HG03280 (cell line): ENCODE measurements at regions not wholly inside any gene's neighbourhood (a gene's known extent, or its start where the extent isn't known, plus 50 kb on each side); places are given as distances from the start of the nearest gene placed in this dataset.

Experiments used
- ATAC-seq: cut with Tn5 transposase; IDR thresholded peaks from one replicate; pipeline ENCODE4 v1.9.1; 2021; ENCODE audit warnings: mild to moderate bottlenecking, moderate library complexity; ENCODE audit not compliant: unreplicated experiment

GRCh38 chr13:99862244-99862643, 109.3 kb downstream of the ZIC5 start:
- no peak for ATAC-seq

DNA sequence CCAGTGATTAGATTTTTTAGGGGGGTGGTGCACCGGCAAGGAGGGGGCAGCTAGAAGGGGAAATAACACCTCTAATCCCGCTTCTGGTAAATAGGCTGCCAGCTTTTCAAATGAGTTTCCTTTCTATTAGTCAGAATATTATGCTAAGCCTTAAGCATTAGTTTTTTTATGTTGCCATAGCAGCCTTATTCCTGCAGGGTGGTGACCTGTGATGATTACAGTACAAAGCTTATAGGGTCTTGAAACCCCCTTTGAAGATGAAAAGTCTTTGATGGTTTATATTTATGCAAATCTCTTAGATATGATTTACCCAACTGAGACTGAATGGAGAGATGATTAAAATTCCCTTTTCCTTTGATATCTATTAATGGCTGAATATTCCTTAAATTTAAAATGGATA, 109.8 kb downstream of the ZIC5 start:
- no peak for ATAC-seq

GRCh38 chr13:99860745-99861144, 110.8 kb downstream of the ZIC5 start:
- no peak for ATAC-seq

DNA sequence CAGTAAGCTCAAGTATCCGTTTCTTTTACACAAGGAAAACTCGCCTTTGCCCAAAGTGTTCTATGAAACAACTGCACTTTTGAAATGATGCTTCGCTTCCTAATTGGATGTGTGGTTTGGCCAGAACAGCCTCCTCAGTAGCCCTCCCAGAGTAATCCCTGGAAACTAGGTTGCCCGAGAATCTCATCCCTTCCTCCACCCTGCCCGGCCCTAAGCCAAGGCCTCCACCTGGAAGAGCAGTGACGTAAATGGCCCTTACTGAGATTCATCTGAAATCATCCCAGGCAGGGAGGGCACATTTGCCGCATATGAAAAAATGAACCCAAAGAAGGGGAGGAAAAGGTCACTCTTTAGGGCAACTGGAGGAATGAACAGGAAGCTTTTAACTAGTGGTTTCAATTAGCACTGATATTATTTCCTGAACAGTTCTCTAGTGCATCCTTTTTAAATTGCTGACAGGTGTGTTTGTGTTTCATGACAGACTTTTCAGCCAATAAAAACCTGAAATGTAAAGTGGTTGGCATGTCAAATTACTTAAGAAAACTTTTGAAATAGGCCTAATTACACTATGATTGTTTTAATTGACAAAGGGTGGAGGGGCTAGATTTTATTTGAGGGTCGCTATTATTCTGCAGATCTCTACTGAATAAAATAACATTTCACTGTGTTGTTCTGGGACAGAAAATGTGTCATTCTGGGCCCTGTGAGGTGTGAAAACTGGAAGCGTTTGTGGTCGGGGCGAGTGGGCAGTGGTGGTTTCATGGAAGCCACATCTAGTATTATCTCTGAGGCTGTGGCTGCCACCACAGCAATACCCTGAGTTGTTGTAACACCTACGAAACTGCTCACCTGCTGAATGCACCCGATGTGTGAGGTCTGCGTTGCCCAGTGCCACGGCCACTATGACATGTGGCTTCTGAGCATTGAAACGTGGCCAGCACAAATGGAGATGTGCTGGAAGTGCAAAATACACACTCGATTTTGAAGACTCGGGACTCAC, 112.1 kb downstream of the ZIC5 start:
- ATAC-seq = peak; percentile 76

DNA sequence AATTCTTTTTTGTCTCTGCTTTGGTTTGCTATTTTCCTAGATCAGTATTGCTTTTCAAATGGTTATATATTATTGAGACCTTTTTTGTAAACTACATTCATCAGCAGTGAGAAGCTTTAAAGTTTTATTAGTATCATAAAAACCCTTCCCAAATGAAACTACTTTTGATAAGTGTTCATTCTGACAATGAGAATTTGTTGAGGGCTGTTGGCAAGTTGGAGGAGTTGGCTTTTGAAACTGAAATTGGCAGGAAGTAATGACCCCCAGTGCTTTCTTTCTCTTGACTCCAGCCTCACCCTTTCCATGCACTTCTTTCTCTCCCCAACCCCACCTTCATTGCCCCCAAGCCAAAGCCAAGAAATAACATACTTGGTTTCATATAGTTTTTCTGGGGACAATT, 113.8 kb downstream of the ZIC5 start:
- ATAC-seq = no peak

DNA sequence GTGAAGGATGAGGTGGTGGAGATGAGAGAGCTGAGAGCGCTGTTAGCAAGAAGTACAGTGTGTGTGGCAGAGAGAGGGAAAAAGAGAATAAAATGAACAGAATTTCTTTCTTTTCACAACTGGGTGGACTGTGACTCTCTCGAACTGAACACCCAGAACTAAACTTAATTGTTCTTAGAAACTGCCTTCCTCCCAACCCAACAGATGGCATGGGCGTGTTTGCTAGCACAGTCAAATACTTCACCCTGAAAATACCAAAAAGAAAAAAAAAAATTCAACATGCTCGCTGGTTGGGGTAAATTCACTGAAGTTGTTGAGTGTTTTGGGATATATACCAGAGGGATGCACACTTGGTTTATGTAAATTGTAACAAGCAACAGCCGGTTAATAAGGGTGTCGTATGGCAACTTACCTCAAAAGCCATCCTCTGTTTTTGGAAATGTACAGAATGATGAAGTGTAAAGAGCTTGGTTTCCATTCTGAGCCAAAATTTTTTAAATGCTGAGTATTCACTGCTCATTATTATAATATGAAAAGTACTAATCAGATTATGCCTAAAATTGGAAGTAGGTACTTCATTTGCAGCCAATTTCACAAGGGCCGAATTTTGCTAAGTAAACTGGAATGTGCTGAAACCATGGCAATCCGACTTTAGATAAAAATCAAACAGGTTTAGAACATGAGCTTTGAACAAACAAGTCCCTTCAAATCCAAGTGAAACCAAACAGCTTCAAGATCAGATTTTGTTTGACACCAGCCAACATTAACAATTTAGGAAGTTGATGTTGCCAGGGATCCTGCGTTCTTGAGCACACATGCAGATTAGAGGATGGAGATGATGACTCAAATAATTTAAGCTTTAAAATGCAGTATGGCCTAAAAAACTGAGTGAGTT, 115.8 kb downstream of the ZIC5 start:
- no peak for ATAC-seq

DNA sequence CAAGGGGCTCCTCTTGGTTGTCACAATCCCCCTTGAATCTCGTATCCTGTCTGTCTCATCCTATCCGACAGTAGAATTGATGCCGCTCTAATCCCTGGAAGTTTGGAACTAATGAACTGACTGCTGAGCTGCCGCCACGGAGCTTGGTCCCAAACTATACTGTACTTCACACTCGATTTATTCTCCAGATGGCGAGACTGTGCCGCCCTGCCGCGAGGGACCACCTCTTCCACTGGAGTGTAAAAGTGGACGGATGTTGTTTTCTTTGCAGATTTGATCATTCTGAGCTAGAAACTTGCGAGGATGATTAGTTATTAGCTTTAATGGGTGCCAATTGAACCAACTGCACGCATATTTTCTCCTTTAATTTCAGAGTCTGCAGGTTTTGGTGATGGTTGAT, 117.2 kb downstream of the ZIC5 start:
- ATAC-seq = no peak

- no peak for ATAC-seq
Measured at GRCh38 chr13:99847318-99847750, 124.2 kb downstream of the ZIC5 start.

DNA sequence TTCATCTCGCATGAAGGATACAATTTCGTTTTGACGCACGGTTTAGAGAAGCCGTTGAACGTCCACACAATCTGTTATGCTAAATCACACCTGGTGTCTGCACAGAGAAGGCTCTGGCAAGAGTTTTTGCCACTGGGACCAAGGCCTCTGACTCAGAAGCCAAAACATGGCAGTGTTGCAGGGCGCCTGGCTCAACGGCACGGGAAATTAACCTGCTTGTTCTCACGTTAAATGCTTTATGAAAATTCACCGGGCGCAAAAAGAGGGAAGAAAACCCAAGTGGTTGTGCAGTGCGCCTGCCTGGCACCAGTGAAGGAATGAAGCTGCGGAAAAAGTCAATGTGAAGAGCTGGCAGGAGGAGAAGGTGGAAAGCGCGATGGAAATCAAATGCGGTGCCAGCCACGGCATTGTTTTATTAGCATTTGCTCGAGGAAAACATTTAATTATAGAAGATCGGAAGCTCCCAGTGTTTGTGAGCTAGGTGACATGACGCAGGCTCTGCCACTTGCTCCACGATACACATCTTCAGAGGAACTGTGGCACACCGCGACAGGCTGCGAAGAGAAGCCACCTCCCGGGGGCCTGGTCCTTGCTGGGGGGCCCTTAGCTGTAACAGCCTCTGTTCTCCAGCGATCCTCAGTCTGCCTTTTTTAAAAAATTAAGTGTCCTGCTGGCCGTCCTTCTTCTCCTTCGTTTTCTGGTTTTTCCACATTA, 126.2 kb downstream of the ZIC5 start:
- ATAC-seq = no peak

DNA sequence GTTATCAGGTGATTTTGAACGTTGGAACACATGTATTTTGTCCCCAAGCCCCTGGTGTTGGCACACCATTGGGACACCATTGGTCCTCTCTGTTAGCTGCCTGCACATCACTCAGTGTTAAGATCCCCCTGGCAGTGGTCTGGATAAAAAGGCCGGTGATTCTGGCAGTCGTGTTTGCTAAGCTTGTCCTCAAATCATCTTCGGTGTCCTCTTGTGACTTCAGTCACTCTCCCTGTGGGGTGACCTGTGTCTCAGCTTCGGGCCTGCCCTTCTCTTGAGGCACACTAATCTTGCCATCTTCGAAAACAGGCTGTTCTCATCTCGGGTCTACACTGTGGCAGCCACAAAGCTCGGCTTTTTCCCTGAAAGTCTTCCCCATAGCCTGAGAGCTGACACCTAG, 127.1 kb downstream of the ZIC5 start:
- ATAC-seq = no peak

GRCh38 chr13:99843872-99844271, 127.7 kb downstream of the ZIC5 start:
- ATAC-seq = no peak

GRCh38 chr13:99842405-99842804, 129.2 kb downstream of the ZIC5 start:
- ATAC-seq = no peak

DNA sequence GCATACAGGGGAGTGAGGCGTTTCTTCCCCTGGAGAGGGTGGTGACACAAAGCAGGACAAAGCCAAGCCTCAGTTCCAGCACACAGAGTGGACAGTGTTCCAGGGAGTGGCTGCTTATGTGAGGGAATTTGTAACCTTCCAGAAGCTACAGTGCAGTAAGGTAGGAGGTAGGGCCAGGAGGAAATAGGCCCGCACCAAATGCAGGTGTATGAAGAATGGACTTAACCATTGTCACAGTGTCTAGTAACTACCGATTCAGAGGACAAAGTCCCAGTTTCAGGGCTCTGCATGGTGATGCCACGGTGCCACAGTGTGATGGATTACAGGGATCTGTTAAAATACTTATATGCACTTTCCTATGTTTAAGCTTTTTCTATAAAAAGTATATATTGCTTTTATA, 135.3 kb downstream of the ZIC5 start:
- no peak for ATAC-seq

DNA sequence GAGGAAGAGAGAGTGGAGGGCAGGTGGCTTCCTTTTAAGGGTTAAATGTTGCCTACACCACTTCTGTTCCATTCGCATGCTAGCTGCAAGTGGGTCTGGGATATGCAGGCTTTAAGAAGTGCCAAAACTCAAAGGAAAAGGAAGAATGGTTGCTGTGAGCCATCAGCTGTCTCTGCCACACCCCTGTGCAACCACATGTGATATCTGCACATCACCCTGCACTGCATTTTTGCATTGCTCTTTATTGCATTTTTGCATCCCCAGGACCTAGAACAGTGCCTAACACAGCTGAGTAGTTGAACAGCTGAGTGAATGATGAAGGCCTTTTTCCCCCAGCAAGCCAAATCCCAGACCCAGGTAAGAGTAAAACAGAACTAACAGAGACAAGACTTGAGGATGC, 136.1 kb downstream of the ZIC5 start:
- no peak for ATAC-seq

DNA sequence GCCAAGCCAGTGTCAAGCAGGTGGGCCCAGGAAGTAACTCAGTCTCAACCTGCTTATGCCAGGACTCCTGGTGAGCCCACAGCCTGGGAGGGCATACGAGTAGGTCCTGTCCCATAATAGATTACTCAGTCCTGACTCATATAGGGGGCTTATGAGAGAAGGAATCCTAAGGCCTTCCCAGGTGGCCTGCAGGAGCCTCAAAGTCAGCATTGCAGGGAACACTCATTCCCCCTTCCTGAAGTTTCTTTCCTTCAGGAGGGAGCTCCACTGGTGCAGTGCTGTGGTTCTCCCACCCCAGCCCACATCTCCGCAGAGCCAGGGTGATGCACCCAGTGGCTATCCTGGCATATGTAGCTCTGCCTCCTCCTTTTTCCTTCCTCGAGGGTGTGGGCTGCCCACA, 137.3 kb downstream of the ZIC5 start:
- ATAC-seq = no peak

GRCh38 chr13:99832347-99832746, 139.2 kb downstream of the ZIC5 start:
- no peak for ATAC-seq

- ATAC-seq = no peak
Measured at GRCh38 chr13:99830931-99831330, 140.6 kb downstream of the ZIC5 start.

- ATAC-seq = no peak
Measured at GRCh38 chr13:99829593-99830239, 141.9 kb downstream of the ZIC5 start.

- ATAC-seq = no peak
Measured at GRCh38 chr13:99829161-99829560, 142.4 kb downstream of the ZIC5 start.

DNA sequence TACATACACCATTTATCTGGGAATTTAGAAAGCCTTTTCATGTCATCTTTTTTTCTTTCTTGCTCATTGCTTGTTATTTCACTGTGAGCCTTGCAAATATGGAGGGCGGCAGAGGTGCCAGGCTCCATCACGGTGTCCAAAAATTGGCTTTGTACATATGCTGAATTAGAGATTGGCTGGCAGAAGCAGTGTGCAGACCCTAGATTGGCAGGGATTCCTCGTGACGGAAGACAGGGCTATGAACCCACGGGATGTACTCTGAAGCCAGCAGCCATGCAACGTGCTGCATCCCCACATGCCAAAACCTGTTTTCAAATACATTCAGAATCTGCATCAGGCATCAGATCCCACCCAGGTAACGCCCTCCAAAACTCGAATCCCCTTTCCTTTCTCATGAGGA, 142.8 kb downstream of the ZIC5 start:
- no peak for ATAC-seq

GRCh38 chr13:99828123-99828522, 143.4 kb downstream of the ZIC5 start:
- ATAC-seq = no peak
